ENCODE measurements at regions not wholly inside any gene's neighbourhood (a gene's known extent, or its start where the extent isn't known, plus 50 kb on each side); places are given as distances from the start of the nearest gene placed in this dataset.

GRCh38 chr14:38316922-38317321, 61.0 kb upstream of the CLEC14A start:
- intact Hi-C loops (cut with DNase I), result no loop called here

GRCh38 chr14:38311655-38312054, 55.8 kb upstream of the CLEC14A start:
- no peak for DNase-seq
- intact Hi-C loops (cut with DNase I), result no loop called here
- ATAC-seq, result no peak

More at GRCh38 chr14:38316922-38317321, 61.0 kb upstream of the CLEC14A start:
- ATAC-seq (no peak), DNase-seq (no peak)

DNA sequence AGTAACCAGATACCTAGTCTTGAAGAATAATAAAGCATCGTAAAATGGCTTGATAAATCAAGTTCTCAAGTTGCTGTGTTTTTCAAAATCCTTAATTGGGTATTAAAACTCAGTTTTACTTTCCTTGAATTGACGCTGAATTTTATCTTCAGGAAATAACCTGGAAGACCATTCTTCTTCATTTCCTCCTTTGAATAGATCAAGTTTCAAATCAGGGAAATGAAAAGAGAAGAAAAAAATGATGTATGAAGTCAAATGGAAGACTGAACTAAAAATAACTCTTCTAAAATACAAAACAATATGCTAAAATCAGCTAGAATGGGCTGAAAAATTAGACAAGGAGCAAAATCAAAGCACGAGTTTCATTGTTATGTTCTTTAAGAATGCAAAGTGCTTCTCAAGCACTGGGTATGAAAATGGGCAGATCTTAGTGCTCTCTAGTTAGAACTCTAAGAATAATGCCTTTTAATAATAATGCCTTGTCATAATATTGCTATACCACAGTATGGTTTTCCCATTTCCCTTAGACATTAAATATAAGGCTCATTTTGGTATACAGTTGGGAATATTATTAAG, 54.6 kb upstream of the CLEC14A start:
- no peak for ATAC-seq
- intact Hi-C loops (cut with DNase I), result no loop called here
- no peak for DNase-seq

GRCh38 chr14:38309522-38310277, 53.8 kb upstream of the CLEC14A start:
- DNase-seq (no peak), ATAC-seq (peak in 1 of 2 donors; percentile 27)
- intact Hi-C loops (cut with DNase I), result no loop called here

Measured in left cardiac atrium (tissue), 4 donors.